SH-SY5Y (cell line): ENCODE measurements at regions not wholly inside any gene's neighbourhood (a gene's known extent, or its start where the extent isn't known, plus 50 kb on each side); places are given as distances from the start of the nearest gene placed in this dataset.

Experiments
- GATA2 ChIP-seq: IDR thresholded peaks from 2 replicates; pipeline ENCODE4 v1.6.1; 2011; ENCODE audit warnings: mild to moderate bottlenecking, low read depth, low read length
- GATA3 ChIP-seq: IDR thresholded peaks from 2 replicates; pipeline ENCODE4 v1.6.1; 2011; ENCODE audit warnings: low read depth, mild to moderate bottlenecking, low read length, moderate library complexity

DNA sequence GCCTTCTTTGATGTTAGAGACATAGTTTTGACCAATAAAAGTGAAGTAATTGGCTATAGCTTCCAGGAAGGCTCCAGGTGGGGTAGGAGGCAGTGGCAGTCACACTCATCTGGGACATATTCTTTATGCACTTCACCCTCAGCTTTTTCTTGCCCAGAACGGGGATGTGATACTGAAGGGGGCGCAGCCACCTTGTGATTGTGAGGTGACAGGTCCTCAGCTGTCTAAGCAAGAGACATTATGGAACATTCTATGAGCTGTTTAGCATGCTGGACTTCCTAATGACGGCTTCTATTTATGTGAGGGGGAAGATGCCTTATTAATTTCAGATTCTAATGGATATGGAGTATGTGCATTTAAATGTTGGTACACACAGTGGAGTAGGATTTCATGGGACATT is 151.3 kb upstream of the ZFP64 start:
- TF ChIP-seq GATA2: no peak
- TF ChIP-seq GATA3: no peak
